ENCODE measurements at regions not wholly inside any gene's neighbourhood (a gene's known extent, or its start where the extent isn't known, plus 50 kb on each side); places are given as distances from the start of the nearest gene placed in this dataset.
"Not testable (repeated sequence)": the region's sequence is repeated elsewhere in the genome, so short reads cannot be mapped to it uniquely, and the experiment has no call there.

DNA sequence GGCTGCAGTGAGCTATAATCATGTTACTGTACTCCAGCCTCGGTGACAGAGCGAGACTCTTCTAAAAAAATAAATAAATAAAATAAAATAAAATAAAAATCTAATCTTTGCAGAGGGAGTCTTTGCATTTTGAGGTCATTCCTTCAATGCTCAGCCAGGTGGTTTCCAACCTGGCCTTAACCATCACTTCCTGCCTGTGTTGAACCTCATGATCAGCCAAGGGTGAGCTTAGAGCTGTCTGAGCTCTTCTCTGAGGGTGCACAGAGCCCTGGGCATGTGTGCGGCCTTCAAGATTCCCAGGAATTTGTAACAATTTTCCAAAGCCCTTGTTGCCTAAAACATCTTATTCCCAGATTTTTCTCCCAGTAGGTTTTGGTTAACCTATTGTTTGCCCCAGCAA, 94.3 kb downstream of the KCNJ12 start:
- DNase-seq, result not testable (repeated sequence)

DNA sequence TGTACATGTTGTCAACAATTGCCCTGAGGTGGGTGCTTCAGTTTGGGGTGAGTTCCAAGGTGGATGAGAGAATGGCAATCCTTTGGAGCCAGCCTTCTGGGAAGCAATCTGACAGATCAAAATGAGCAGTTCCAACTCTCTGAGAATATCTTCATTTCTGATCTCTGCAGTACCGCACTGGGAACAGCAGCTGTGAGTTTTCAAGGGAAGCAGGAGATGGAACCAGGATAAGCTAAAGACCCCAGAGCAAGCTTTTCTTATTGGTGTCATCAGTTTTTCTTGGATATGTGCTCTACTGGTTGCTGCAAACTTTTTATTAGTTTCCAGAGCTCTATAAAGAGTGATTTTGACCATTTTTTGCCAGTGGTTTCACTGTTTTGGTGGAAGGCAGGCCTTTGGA, 94.7 kb downstream of the KCNJ12 start:
- DNase-seq, result no peak

- no peak for DNase-seq
Observed at GRCh38 chr17:21474815-21475214, 98.7 kb downstream of the KCNJ12 start.

- DNase-seq, result peak; percentile 61
Observed at GRCh38 chr17:21475571-21475970, 99.4 kb downstream of the KCNJ12 start.

DNA sequence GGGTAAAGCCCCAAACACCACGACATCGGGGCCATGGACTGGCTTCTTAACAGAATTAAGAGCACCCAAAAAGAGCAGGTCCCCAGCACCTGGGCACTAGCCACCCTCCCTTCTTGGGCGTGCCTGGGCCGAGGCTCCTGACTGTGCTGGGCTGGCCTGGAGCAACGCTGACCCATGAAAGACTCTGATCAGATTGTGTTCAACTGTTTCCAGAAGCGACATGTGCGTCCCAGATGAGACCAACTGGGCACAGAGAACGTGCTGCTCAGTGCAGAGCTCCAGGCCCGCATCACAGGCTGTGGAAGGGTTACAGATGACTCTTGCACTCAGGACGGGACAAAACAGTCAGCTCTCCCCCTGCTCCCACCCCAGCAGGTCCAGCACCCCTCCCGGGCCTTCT, 100.7 kb downstream of the KCNJ12 start:
- no peak for DNase-seq

GRCh38 chr17:21482189-21482865, 106.2 kb downstream of the KCNJ12 start:
- no peak for DNase-seq

DNA sequence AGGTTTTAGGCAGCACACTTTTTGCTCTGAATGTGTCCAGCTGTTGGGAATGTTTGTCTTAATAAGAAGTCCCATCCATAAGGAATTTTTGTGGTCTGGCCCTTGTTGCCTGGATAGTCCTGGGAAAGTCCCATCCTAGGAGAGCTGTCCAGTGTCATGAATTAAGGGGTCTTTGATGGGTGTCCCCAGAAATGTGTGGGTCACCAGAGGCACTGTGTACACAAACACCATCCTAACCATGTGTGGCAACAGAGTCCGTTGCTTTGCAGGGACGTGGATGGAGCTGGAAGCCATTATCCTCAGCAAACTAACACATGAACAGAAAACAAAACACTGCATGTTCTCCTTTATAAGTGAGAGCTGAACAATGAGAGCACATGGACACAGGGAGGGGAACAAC, 111.9 kb downstream of the KCNJ12 start:
- not testable (repeated sequence) for DNase-seq

- no peak for DNase-seq
Observed at GRCh38 chr17:21493993-21494392, 117.8 kb downstream of the KCNJ12 start.

GRCh38 chr17:21495281-21495680, 119.1 kb downstream of the KCNJ12 start:
- DNase-seq, result no peak

DNA sequence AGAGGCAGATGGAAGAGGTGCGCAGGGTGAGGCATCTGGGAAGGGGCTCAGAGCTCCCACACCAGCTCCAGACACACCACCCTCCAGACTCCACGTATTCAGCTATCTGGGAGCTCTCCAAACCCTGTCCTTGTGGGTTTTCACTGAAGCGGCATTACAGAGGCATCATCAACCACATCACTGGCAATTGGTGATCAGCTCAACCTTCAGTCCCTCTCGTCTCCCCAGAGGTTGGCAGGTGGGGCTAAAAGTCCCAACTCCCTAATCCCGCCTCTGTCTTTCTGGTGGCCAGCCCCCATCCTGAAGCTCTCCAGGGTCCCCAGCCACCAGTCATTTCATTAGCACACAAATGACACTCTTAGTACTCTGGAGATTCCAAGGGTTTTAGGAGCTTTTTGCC, 123.9 kb downstream of the KCNJ12 start:
- no peak for DNase-seq

DNA sequence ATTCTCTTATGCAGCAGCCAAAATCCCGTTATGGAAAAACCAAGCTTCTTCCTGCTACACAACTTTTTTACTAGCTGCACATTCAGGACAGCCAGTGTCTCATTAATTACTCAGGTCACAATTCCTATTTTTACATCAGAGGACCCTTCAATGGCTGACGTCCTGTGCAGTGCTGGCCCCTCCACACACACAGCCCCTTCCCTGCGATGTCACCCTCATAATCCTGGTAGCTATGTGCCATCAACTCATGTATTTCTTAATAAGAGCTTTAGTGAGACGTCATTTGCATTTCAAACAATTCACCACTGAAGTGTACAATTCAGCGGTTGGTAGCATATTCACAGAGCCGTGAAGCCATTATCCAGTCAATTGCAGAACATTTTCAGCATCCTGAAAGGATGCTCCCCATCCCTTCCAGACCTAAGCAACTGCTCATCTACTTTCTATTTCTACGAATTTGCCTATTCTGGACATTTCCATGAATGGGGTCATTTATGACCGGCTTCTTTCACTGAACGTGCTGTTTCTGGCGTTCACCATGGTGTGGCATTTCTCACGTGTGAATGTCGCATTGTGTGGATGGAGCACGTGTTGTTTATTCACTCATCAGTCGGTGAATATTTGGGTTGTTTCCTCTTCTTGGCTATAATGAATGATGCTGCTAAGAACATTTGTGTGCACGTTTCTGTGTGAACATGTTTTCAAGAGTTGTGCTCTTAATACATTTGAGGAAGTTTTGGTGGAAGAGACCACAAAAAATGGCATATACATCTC, 126.0 kb downstream of the KCNJ12 start:
- DNase-seq, result not testable (repeated sequence)

DNA sequence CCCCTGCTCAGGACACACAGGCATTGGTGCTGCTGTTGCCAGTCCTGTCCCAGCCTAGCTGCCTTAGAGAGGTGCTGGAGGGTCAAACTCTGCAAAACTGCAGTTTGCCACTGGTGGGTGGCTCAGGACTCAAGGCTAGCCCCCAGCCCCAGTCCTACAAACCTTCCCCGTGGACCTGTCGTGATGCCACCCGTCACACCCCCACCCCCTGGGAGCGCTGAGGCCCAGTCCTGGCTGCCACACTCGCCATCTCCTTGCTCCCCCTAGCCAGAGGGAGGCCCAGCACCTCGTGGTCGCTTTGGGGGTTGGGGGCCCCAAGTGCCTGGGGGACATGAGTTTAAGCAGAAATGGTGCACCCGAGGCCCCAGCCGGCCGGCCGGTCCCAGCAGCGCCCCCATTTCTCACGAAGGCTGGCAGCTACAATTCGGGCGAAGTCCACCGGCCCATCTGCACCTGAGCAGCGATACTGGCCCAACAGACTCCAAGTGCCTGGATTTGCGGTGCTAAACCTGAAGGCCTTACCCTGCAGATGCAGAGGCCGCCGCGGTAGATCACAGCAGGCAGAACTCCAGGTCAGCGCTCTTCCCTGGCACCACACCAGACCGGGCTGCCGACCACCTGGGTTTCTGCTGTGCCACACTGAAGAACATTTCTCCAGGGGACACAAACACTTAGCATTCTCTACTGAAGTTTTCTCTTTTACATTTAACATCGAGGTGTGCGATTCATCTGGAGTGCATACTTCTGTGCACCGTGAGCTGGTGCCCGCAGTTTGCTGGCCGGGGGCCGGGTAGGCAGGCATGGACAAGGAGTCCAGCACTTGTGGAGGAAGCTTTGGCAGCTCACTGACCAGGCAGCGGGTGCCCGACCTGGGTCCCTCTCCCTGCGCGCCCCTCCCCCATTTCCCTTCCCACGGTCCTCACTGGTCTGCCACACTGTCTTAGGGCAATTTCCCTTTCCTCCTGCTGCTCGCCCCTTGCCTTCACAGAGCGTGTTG, 130.0 kb downstream of the KCNJ12 start:
- no peak for DNase-seq

DNA sequence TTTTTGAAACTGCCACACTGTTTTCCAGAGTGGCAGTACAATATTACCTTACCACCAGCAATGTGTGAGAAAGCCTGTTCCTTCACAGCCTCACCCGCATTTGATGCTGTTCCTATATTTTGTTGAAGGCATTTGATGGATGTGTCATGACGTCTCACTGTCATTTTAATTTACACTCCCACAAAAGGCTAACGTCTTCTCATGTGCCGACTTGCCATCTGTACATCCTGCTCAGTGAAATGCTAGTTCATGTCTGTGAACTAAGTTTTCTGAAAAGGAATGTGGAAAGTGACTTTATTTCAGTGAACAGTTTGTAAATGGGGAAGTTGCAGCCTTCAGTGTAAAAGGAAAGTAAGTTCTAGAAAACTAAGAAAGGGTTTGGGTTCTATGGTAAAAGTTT, 131.6 kb downstream of the KCNJ12 start:
- not testable (repeated sequence) for DNase-seq

GRCh38 chr17:21508211-21508610, 132.1 kb downstream of the KCNJ12 start:
- no peak for DNase-seq

GRCh38 chr17:21509356-21509755, 133.2 kb downstream of the KCNJ12 start:
- DNase-seq, result not testable (repeated sequence)

DNA sequence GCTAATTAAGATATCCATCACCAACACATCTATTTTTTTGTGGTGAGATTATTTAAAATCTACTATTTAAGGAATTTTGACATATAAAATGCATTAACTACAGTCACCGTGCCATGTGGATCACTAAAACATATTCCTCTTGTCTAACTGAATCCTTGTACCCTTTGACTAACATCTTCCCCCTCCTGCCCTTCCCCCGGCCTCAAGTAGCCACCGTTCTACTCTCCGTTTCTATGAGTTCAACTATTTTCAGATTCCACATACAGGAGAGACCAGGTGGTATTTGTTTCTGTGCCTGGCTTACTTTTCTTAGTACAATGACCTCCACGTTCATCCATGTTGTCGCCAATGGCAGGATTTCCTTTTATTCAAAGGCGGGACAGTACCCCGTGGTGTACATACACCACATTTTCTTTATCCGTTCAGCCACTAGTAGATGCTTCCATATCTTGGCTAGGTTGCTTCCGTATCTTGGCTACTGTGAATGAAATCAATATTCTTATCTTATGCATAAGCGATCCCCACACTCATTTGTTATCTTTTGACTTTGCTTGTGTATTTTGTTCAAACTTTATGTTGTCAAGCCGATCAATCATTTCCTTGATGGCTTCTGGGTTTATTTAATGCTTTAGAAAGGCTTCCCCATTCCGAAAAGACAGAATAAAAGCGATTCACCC, 134.7 kb downstream of the KCNJ12 start:
- peak; percentile 51 for DNase-seq

DNA sequence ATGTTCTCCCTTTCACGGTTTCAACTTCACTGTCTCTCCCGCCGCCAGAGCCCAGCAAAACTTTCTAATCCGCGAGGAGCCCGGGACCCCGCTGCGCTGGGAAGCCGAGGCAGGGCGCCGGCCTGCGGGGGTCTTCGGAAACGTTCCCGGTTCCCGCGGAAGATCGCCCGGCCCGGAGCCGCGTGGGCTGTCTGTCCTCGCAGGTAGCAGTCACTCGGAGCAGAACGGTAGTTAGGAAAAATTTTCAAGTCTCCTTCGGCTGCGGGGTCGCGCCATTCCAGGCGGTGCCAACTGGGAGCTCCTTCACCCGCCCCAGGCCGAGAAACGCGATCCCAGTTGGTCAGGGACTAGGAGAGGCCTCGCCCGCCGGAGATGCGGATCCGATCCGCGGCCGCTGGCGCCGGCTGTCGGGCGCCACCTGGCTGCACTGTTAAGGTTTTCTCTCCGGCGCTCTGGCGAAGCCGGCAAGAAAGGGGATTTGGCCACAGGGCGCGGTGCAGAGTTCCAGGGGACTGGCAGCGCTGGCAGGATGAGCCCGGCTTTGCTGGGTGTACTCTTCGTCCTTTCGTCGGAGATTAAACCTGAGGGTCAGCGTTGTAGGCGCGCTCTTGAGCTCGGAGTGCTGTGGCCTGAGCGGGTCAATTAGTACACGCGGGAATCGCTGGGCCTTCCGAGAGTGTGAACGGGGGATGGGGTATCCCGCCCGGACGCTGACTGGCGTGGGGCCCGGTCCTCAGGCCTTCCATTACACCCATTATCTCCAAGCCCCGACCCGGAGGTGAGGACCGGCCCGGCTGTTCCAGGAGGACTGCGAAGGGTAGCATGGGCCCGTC, 135.4 kb downstream of the KCNJ12 start:
- peak; percentile 69 for DNase-seq

DNA sequence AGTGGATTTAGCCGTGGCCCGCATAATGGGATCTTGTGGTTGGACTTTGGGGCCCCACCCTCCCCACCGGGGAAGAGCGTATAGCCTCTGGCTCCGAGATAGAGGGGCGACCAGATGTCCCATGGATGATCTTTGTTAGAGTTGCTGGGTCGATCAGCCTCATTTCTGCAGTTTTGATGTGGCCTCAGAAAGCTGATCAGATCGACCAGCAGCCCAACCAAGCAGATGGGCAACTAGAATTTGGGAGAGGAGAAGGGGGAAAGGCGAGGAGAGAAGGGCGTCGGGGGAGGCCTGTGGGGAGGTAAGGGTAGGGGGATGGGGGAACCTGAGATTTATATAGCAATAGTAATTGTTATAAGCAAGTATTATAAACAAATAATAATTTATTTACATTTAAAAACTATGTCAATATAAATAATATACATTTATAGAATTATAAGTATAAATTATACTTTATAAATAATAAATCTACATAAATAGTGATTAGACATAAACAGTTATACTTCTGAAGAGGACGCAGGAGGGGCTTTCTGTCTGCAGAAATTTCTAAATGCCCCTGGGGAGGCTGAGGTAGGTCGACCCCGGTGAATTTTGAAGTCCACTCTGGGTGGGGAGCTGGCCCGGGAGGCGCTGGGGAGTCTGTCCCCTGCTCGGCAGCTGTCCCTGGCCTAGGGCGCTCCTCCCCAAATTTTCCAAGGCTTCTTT, 136.3 kb downstream of the KCNJ12 start:
- DNase-seq, result no peak

- peak; percentile 76 for DNase-seq
Observed at GRCh38 chr17:21513012-21513570, 136.9 kb downstream of the KCNJ12 start.

- not testable (repeated sequence) for DNase-seq
Observed at GRCh38 chr17:21514567-21514966, 138.4 kb downstream of the KCNJ12 start.

Measured in hematopoietic multipotent progenitor cell treated with erythropoietin and hydrocortisone succinate and interleukin-3 and kit ligand, for 8 days (in vitro differentiated cells).